SK-N-SH treated with all-trans-retinoic acid at 6 μM for 48 hours (cell line): ENCODE measurements at regions not wholly inside any gene's neighbourhood (a gene's known extent, or its start where the extent isn't known, plus 50 kb on each side); places are given as distances from the start of the nearest gene placed in this dataset.

ENCODE experiments used
- BACH2 ChIP-seq: fragments of 250-450 bp; sonication (Bioruptor Pico); IDR thresholded peaks from 2 replicates; pipeline ENCODE4 v1.9.0; 2021; ENCODE audit warnings: mild to moderate bottlenecking, borderline replicate concordance
- CSDC2 ChIP-seq: fragments of 250-450 bp; sonication (Bioruptor Pico); IDR thresholded peaks from 2 replicates; pipeline ENCODE4 v1.5.0; 2020; ENCODE audit warnings: mild to moderate bottlenecking, moderate library complexity
- CSRNP3 ChIP-seq: fragments of 250-450 bp; sonication (Bioruptor Pico); IDR thresholded peaks from 2 replicates; pipeline ENCODE4 v1.5.1; 2021; ENCODE audit warnings: mild to moderate bottlenecking, moderate library complexity
- ESRRG ChIP-seq: fragments of 250-450 bp; sonication (Bioruptor Pico); IDR thresholded peaks from 2 replicates; pipeline ENCODE4 v1.6.1; 2021; ENCODE audit warnings: mild to moderate bottlenecking
- GLIS3 ChIP-seq: fragments of 250-450 bp; sonication (Bioruptor Pico); IDR thresholded peaks from 2 replicates; pipeline ENCODE4 v1.5.0; 2020; ENCODE audit warnings: mild to moderate bottlenecking, moderate library complexity
- OSR1 ChIP-seq: fragments of 250-450 bp; sonication (Bioruptor Pico); IDR thresholded peaks from 2 replicates; pipeline ENCODE4 v1.8.0; 2022; ENCODE audit warnings: moderate library complexity, mild to moderate bottlenecking, inconsistent platforms
- PATZ1 ChIP-seq: fragments of 250-450 bp; sonication (Bioruptor Pico); IDR thresholded peaks from 2 replicates; pipeline ENCODE4 v1.8.0; 2020; ENCODE audit warnings: mild to moderate bottlenecking, moderate library complexity, borderline replicate concordance
- PPARA ChIP-seq: fragments of 250-450 bp; sonication (Bioruptor Pico); IDR thresholded peaks from 2 replicates; pipeline ENCODE4 v1.5.0; 2020; ENCODE audit warnings: mild to moderate bottlenecking, borderline replicate concordance
- RARB ChIP-seq: fragments of 250-450 bp; sonication (Bioruptor Pico); IDR thresholded peaks from 2 replicates; pipeline ENCODE4 v1.8.0; 2021; ENCODE audit warnings: mild to moderate bottlenecking, moderate library complexity
- TSHZ2 ChIP-seq: fragments of 250-450 bp; sonication (Bioruptor Pico); IDR thresholded peaks from 2 replicates; pipeline ENCODE4 v1.5.0; 2020; ENCODE audit warnings: mild to moderate bottlenecking, moderate library complexity
- ZFP3 ChIP-seq: fragments of 250-450 bp; sonication (Bioruptor Pico); IDR thresholded peaks from 2 replicates; pipeline ENCODE4 v1.5.0; 2020; ENCODE audit warnings: mild to moderate bottlenecking, moderate library complexity
- ZNF8 ChIP-seq: fragments of 450-650 bp; formaldehyde crosslinking; IDR thresholded peaks from 2 replicates; pipeline ENCODE4 v1.5.0; 2020; ENCODE audit warnings: mild to moderate bottlenecking, moderate library complexity

- TF ChIP-seq TSHZ2 (CRISPR knock-in tag) (no peak), CSRNP3 (CRISPR knock-in tag) (no peak), CSDC2 (no peak), ZFP3 (CRISPR knock-in tag) (no peak), BACH2 (CRISPR knock-in tag) (no peak), ZNF8 (CRISPR knock-in tag) (no peak), GLIS3 (CRISPR knock-in tag) (no peak), RARB (no peak), ESRRG (CRISPR knock-in tag) (no peak), PPARA (CRISPR knock-in tag) (no peak), OSR1 (CRISPR knock-in tag) (no peak), PATZ1 (CRISPR knock-in tag) (no peak)
Measured at GRCh38 chr12:29026419-29026818, 122.7 kb upstream of the FAR2 start.
